Stimulated activated CD8-positive, alpha-beta memory T cell treated with anti-CD3 and anti-CD28 coated beads, Interleukin-7, amount 100 ng/mL, for 1 hour (primary cell): ENCODE measurements at regions not wholly inside any gene's neighbourhood (a gene's known extent, or its start where the extent isn't known, plus 50 kb on each side); places are given as distances from the start of the nearest gene placed in this dataset.
"Not testable (repeated sequence)": the region's sequence is repeated elsewhere in the genome, so short reads cannot be mapped to it uniquely, and the experiment has no call there.

Source experiments
- DNase-seq, 2 donors: peaks; one replicate each; pipeline ENCODE4 v3.0.0-alpha.2; 2020; ENCODE audit warnings: low read depth in 2 of 2

DNA sequence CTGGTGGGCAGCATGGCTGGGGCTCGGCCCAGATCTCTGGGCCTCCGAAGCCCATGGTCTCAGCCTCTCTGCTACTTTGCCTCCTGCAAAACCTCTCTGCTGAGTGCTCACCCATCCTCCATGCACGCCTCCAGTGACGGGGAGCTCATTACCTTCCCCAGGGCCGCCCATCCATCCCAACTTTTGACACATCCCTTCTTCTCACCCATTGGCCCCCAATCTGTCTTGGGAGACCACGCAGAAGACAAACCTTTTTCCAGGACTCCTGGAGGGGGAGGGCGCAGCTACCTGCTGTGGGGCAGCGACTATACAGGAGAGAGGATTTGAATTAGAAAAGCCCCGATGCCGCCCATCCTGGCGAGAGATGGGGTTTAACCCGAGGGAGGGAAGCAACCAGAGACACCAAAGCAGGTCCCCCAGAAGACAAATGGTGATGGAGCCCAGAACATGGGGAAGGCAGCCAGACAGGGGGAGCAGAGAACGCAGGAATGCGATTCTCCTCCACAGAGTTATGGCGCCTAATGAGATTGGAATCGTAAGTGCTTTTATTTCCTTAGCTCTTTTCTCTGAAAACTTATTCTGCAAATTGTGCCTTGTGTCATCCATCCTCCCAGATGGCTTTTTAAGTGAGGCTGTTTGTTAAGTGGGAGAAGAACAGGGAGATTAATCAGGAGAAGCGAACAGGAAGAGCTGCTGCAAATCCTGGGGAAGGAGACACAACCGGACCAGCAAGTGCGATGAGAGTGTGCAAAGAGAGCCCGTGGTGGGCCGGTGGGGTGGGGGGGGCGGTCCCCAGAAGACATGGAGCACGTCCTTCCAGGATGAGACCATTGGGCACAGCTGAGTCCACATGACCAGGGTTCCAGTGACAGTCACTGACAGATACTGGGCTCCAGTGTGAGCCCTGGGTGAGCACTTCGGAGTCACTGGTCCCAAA lies 623.5 kb downstream of the MATN1 start:
- no peak for DNase-seq

DNA sequence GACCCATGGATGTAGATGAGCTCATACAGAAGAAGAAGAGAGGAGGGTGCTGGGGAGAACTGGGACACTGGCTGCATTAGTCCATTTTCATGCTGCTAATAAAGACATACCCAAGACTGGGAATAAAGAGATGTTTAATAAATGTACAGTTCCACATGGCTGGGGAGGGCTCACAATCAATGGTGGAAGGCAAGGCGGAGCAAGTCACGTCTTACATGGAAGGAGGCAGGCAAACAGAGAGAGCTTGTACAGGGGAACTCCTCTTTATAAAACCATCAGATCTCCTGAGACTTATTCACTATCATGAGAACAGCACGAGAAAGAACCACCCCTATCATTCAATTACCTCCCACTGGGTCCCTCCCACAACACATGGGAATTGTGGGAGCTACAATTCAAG lies 625.5 kb downstream of the MATN1 start:
- DNase-seq = not testable (repeated sequence)

DNA sequence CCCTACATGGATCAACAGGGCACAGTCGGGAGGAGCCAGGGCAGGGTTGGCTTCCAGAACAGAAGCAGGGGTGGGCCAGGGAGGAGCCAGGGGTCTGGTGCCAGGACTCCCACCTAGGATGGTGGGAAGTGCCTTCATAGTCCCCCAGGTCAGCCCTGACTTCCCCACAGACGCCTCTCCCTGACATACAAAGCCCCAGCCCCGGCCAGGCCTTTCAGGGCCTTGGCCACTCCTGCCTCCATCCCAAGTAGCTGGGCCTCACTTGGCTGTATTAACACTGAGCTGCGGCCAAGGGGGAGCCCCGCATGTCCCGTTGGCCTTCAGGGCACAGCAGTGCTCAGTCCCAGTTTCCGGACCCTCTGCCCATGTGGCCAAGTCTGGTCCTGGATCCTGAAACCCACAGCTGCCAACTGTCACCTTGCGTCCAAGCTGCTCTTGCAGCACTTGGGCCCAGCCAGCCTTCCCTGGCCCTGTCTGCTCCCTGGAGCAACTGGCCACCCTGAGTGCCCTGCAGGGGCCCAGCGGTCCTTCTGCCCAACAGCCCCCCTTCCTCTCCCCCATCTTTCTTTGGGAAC lies 627.8 kb downstream of the MATN1 start:
- no peak for DNase-seq

DNA sequence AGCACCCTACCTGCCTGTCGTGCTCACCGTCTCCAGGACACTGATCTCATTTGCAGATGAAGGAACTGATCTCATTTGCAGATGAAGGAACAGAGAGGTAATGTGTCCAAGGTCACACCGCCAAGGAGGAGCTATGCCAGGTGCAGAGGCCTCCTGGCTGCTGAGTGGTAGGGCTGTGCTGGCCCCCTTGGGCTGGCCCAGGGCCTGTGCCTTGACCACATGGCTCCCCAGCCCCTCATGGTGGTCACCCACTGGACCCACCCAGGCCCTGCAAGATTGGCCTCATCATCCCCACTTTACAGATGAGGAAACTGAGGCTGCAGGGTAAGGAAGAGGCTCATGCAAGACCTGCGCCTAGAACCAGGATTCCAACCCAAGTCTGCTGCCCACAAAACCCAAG lies 628.3 kb downstream of the MATN1 start:
- DNase-seq = no peak

DNA sequence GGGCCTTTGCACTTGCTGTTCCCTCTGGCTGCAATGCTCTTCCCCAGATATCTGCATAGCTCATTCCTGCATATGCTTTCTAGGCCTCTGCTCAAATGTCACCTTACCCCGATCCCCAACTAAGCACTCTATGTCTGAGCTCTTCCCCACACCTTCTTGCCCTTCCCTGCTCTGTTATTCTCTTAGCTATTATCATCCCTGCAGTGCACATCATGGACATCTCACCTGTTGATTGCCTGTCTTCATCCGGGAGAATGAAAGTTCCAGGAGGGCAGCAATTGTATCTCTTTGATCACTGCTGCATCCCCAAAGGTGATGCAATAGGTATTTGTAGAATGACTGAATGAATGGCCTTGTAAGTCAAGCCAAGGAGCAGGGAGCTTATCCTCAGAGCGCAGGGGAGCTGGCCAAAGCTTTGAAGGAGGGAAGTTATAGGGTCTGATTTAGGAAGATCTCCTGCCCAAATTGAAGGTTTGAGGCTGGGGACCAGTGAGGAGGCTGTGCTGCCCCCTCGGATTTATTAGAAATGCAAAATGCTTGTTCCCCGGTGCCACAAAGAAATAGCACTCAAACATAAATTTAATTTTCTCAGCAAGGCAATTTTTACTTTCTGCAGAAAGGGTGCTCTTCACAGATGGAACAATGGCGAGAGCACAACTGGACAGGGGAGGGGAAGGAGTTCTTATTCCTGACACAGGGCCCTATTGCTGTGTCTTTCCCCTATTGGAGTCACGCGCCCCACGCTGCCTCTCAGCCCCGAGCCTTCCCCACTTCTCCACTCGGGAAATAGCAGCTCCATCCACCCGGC lies 631.1 kb downstream of the MATN1 start:
- DNase-seq = no peak

DNA sequence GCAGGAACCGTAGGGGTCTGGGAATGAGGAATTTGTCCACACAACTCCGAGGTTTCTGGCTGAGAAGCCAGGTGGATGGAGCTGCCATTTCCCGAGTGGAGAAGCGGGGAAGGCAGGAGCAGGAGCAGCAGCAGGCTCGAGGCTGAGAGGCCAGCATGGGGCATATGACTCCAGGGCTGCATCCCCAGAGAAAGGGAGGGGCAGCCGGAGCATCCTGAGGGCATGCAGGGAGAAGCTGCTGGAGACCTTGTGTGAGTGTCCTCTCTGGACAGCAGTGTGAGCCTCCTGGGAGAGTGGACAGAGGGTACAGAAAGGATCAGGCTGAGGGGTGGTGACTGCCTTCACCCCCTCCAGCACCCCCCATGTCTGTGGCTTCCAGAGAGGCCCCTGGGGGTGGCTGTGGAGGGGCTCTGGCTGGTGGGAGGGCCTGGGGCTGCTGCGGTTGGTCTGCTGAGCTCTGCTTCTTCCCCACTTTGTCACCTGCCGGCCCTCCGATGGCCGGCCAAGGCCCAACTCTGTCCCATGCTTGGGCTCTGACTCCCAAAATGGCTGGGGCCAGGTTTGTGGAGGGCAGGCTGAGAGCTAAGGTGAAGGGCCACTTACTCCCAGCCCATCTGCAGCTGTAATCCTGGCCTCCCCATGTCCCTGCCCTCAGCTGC lies 633.1 kb downstream of the MATN1 start:
- no peak for DNase-seq

DNA sequence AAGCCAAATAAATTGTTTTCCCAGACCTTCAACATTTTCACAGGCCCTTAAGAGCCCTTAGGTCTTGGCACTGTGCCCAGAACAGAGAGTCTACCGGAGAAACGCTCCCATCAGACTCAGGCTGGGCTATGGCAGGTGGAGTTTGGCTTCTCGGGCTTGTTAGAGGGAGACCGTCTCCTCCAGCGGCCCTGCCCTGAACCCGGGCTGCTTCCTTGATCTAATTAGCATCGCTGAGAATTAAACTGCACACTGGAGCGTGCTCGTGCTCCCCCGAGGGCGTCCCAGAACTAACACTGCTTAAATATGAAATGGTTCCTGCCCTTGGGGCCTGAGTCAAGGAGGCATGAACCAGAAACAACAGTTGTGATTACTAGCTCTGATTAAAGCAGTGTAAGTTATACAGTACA lies 634.4 kb downstream of the MATN1 start:
- no peak for DNase-seq

DNA sequence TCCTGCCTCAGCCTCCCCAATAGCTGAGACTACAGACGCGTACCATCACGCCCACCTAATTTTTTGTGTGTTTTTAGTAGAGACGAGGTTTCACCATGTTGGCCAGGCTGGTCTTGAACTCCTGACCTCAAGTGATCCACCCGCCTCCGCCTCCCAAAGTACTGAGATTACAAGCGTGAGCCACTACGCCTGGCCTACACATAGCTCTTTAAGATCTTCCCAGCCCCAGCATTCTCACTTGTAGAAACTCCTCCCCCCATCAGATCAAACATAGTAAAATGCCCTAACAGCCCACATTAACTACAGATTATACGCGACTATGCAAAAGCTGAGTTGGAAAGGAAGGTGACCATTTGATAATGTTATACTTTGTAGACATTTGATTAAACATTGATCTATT lies 634.8 kb downstream of the MATN1 start:
- DNase-seq = no peak

DNA sequence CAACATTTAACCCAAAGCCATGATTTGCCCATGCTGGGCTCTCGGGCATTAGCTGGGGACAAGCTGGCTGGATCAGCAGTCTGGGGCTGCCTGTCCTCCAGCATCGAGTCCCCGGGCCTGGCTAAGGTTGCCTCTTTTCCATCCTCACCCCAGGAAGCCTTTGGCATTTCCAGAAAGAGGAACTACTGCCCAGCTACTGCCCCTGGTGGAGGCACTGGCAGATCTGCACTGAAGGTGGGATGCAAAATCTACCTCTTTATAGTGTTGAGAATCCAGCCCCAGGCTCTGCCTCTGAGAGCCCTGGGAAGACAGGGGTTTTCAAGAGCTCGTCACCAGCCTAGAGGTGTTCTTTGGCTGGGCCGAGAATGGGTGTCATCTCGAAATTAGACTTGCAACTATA lies 635.9 kb downstream of the MATN1 start:
- no peak for DNase-seq

DNA sequence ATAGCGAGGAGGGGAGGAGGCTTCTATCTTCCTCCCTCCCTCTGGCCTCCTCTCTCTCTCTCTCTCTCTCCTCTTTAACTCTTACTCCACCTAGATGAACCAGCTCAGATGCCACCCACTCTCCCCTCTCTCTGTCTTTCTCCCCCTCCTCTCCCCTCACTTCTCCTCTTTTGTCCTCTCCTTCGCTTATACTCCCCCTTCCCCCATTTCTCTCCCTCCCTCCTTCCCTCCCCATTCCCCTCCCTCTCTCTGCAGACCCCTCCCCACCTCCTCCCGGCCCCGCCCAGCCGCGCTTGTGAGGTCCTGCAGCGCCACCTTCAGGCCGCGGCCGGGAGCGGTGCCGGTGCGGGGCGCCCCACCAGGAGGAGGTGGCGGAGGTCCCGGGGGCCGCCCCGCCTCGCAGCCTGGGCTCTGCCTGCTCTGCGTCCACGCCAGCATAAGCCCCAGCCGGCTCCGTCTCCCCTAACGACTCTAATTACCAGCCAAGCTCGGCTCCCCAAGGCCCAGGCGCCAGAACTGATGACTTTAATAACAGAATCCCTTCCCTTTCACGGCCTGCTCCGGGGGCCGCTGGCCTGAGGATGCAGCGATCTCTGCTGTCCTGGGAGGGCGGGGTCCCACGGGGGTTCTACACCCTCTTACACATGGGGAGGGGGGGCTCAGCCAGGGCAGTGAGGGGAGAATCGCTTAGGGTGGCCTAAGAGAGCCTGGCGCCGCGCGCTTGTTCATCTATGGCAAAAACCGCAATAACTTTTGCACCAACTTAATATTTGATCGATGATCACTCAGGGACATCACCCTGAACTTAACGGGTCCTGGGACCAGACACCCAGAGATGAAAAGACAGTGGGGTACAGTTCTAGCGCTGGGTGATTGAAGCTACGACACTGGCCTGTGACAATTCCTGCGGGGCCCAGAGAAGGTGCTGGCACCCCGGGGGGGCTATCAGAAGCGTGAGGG lies 637.3 kb downstream of the MATN1 start:
- no peak for DNase-seq

DNA sequence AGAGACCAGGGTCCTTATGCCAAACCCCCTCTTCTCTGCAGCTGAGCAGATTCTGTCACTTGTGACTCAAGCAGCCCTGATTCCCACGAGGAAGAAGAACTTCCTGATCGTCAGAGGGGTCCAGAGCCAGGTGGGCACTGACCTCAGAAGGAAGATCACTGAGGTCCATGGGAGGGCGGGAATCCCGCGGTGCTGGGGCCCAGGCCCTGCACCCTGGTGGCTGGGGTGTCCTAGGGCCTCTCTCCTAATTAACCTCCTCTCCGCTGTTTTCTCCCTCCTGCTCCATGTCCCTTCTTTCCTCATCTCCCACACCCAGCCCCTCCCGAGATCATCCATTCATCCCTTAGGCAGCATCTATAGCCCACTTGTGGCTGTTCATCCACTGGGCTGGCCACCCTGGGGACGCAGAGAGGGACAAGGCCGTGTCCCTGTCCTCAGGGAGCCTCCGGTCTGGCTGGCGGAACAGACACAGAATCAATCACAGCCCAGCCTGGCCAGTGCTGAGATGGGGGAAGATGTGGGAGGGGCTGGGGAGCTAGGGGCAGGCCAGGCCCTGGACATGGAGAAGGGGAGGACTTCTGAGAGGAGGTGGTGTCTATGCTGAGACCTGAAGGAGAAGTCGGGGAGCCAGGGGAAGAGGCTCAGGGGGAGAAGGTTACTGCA lies 638.3 kb downstream of the MATN1 start:
- no peak for DNase-seq

DNA sequence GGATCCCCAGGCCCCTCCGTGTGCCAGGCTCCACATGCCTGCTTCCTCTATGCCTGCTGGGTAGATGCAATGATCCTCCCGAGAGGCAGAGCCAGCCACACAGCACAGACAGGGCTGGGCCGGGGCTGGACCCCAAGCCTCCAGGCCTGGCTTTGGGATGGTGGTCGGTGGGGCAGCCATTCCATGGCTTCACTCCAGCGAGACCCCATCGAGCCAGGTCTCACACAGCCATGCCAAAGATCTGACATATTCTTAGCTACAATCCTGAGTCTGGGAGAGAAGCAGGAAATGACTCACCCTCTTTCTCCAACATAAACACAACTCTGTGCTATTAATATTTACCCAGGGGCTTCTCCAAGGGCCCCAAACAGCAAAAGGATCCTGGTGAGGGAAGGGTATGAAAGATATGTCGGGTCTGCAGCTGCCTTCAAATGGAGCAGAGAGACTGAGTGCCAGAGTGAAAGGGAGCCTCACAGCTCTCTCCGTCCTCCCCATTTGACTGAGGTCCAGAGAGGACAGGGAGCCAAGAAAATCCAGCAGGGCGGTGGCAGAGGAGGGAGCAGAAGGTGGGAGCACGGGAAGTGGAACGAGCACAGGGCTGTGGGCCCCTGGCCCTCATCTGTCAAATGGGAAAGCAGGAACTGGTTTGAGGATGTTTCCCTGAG lies 639.5 kb downstream of the MATN1 start:
- DNase-seq = no peak

DNA sequence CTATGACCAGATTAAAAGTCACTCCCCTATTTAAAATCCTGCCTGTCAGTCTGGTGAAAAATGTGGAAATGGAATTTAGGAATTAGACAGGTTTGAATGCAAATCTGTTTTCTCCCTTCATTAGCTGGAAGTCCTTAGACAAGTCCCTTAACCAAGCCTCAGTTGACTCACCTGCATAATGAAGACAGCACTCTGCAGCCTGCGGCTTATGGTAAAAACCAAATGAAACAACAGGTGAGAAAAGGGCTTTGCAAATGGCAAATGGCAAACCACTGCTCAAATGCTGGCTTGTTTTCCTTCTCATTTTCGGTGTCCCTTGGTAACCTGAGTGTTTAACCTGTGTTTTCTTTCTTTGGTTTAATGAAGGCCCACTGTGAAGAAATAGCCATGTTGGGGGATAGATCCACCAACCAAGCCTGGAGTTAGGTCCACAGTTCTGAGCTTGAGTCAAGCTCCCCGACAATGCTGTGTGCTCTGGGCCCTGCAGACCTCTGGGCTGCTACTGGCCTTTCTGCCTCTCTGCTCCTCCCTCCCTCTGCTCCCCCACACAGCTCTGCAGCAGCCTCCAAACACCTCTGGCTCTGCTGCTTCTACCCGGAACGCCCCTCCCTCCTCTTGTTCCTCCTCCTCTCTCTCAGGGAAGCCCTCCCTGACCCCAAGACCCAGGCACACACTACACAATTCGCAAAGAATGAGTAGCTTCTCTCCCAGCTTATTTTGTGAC lies 641.8 kb downstream of the MATN1 start:
- no peak for DNase-seq

DNA sequence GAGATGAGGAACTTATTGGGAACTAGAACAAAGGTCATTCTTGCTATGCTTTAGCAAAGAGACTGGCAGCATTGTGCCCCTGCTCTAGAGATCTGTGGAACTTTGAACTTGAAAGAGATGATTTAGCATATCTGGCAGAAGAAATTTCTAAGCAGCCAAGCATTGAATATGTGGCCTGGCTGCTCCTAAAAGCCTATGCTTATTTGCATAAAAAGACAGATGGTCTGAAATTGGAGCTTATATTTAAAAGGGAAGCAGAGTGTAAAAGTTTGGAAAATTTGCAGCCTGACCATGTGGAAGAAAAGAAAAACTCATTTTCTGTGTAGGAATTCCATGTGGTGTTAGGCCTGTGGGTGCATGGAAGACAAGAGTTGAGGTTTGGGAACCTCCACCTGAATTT lies 647.5 kb downstream of the MATN1 start:
- not testable (repeated sequence) for DNase-seq

DNA sequence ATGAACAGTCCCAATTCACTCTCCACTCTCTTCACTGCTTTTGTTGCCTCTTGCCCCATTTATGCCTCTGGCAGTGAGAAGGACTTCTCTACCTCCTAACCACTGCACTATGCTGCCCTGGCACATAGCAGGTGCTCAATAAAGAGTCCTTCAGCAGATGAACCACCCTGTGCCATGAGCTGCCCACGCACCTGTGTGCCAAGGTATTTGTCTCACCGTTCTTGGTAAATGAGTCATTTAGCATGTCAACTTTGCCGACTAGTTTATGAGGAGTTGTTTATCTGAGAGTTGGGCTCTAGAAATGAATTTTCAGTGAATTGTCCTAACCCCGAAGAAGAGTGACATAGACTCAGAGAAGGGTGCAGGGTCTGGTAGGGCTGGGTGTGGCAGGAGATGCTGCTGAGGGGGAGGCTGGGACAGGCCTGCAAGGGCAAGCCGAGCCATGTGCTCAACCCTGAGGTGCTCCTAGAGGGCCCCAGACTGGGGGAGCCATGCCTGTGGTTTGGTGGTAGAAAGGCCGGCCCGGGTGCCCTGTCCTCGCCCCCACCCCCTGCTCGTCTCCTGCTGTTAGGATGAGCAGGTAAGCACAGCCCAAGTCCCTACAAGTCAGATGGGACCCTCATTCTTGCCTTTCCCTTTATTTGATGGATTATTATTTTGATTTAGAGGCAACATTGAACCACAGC lies 654.5 kb downstream of the MATN1 start:
- DNase-seq = no peak

DNA sequence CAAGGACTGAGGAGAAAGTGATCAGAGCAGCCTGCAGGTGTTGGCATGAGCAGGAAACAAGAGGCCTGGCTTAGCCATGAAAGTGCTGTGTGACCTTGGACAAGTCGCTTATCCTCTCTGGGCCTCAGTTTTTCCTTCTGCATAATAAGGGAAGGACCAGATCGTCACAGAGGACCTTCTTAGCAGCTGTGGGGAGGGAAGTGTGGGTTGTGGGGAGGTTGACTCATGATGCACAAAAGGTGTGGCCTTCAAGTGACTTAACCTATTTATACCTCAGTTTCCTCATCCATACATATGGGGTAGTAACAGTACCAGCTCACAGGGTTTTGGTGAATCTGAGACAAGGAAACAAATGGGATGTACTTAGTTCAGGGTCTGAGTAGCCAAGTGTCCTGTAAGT lies 658.8 kb downstream of the MATN1 start:
- no peak for DNase-seq

DNA sequence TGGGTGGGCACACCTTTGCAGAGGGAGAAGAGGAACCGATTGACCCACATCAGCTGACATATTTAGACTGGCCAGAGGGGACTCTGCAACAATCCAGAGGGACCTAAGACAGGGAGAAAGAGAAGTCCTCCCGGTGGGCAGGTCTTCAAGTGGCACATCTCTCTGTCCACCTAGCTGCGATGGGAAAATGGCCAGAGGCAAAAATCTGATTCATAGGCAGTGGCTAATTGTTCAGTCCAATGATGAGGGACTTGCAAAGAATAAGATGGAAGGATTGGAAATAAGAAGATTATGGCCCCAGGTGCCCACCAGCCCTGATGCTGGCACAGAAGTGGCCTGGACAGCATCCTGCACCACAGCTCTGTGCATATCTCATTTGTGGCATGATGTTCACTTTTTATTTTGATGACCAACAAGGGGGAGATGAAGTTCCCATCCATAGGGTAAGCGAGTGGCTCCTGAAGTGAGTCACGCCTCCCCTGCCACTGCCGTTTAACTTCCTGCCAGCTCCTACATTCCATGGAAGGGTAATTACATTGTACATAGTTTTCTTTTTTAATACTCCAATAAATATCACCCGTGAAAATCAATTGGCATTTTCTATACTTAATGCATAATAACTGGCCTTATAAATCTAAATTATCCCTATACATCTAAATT lies 659.6 kb downstream of the MATN1 start:
- no peak for DNase-seq
